OCI-LY1 (cell line): ENCODE measurements at regions not wholly inside any gene's neighbourhood (a gene's known extent, or its start where the extent isn't known, plus 50 kb on each side); places are given as distances from the start of the nearest gene placed in this dataset.

Source experiments
- H2AFZ ChIP-seq: fragments of 200-600 bp; sonication (generic), shearing (Covaris generic); 2 replicates; pipeline ENCODE4 v1.6.0; 2014; ENCODE audit warnings: antibody characterized with exemption, mild to moderate bottlenecking, low read length
- H3F3A ChIP-seq: fragments of 200-600 bp; sonication (generic), shearing (Covaris generic); 2 replicates; pipeline ENCODE4 v1.6.0; 2014; ENCODE audit warnings: mild to moderate bottlenecking, antibody characterized with exemption, low read length, moderate library complexity; ENCODE audit not compliant: insufficient read depth
- H3K27ac ChIP-seq: fragments of 200-600 bp; sonication (generic); 2 replicates; pipeline ENCODE4 v1.5.1; 2014; ENCODE audit warnings: low read length, mixed run types, mild to moderate bottlenecking, low read depth; ENCODE audit not compliant: poor library complexity, severe bottlenecking
- H3K27me3 ChIP-seq: fragments of 200-600 bp; sonication (generic); 2 replicates; pipeline ENCODE4 v1.6.0; 2014; ENCODE audit warnings: antibody characterized with exemption, mild to moderate bottlenecking, low read length, moderate library complexity; ENCODE audit not compliant: insufficient read depth
- H3K36me3 ChIP-seq: fragments of 200-600 bp; sonication (generic); 2 replicates; pipeline ENCODE4 v1.6.1; 2014; ENCODE audit warnings: mild to moderate bottlenecking, antibody characterized with exemption, low read length, moderate library complexity, mixed read lengths; ENCODE audit not compliant: insufficient read depth
- H3K4me1 ChIP-seq: fragments of 200-600 bp; sonication (generic); 2 replicates; pipeline ENCODE4 v1.5.1; 2014; ENCODE audit warnings: mild to moderate bottlenecking, low read length, moderate library complexity; ENCODE audit not compliant: insufficient read depth, severe bottlenecking
- H3K4me2 ChIP-seq: fragments of 200-600 bp; sonication (generic), shearing (Covaris generic); 2 replicates; pipeline ENCODE4 v1.6.1; 2014; ENCODE audit warnings: low read length
- H3K4me3 ChIP-seq: fragments of 200-600 bp; sonication (generic); 2 replicates; pipeline ENCODE4 v1.5.1; 2014; ENCODE audit warnings: low read length, low read depth, mild to moderate bottlenecking, mixed read lengths; ENCODE audit not compliant: poor library complexity, severe bottlenecking
- H3K79me2 ChIP-seq: fragments of 200-600 bp; shearing (Covaris generic); 2 replicates; pipeline ENCODE4 v1.6.1; 2016; ENCODE audit warnings: mixed run types, low read length, mixed read lengths; ENCODE audit not compliant: insufficient read depth
- H3K9ac ChIP-seq: fragments of 200-600 bp; sonication (generic), shearing (Covaris generic); 2 replicates; pipeline ENCODE4 v1.6.1; 2014; ENCODE audit warnings: mild to moderate bottlenecking, low read length, mixed read lengths
- H3K9me2 ChIP-seq: fragments of 200-600 bp; sonication (generic), shearing (Covaris generic); 2 replicates; pipeline ENCODE4 v1.6.1; 2014; ENCODE audit warnings: low read depth, mild to moderate bottlenecking, low read length, mixed read lengths
- H3K9me3 ChIP-seq: fragments of 200-600 bp; shearing (Covaris generic); 2 replicates; pipeline ENCODE4 v1.6.1; 2014; ENCODE audit warnings: low read length, mixed read lengths
- H4K20me1 ChIP-seq: fragments of 200-600 bp; sonication (generic), shearing (Covaris generic); 2 replicates; pipeline ENCODE4 v1.6.0; 2016; ENCODE audit warnings: mild to moderate bottlenecking, low read length; ENCODE audit not compliant: insufficient read depth
- CTCF ChIP-seq: fragments of 200-600 bp; sonication (generic), shearing (Covaris generic); IDR thresholded peaks from 2 replicates; pipeline ENCODE4 v1.5.1; 2017; ENCODE audit warnings: mild to moderate bottlenecking, antibody characterized with exemption, low read length, moderate library complexity, mixed read lengths
- EZH2 ChIP-seq: fragments of 200-600 bp; sonication (generic), shearing (Covaris generic); IDR thresholded peaks from 2 replicates; pipeline ENCODE4 v1.8.0; 2017; ENCODE audit warnings: borderline replicate concordance, mixed run types, mild to moderate bottlenecking, antibody characterized with exemption, low read length, moderate library complexity, mixed read lengths

DNA sequence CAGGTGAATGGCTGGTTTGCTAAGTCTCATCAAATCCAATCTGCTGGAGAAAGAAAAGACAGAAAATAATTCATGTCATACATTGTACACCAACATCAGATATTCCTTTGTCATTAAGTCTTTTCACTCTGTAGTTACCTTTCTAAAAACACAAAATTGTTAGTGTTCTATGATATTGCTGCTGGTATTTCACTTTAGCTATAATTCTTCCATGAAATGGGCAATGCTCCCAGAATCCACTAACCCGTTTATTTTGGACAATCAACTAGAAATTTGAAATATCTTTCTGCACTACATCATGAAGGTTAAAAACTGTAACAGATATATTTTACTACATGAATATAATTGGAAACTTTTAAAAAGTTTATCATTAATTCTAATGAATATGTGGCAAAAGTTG lies 181.3 kb downstream of the C7orf25 start:
- Histone ChIP-seq H4K20me1 (no peaks in the 10 kb centered on the region), H3K4me1 (no peaks in the 10 kb centered on the region), H3K27ac (no peak overlapping the region), H3K9ac (no peak overlapping the region), H3K4me3 (no peak overlapping the region), H3K27me3 (no peaks in the 10 kb centered on the region), H3K79me2 (no peaks in the 10 kb centered on the region), H3K36me3 (no peaks in the 10 kb centered on the region), H3K9me3 (no peaks in the 10 kb centered on the region), H3K4me2 (no peak overlapping the region), H3F3A (no peaks in the 10 kb centered on the region), H2AFZ (no peak overlapping the region), H3K9me2 (no peaks in the 10 kb centered on the region)
- TF ChIP-seq EZH2 (no peak), CTCF (no peak)

DNA sequence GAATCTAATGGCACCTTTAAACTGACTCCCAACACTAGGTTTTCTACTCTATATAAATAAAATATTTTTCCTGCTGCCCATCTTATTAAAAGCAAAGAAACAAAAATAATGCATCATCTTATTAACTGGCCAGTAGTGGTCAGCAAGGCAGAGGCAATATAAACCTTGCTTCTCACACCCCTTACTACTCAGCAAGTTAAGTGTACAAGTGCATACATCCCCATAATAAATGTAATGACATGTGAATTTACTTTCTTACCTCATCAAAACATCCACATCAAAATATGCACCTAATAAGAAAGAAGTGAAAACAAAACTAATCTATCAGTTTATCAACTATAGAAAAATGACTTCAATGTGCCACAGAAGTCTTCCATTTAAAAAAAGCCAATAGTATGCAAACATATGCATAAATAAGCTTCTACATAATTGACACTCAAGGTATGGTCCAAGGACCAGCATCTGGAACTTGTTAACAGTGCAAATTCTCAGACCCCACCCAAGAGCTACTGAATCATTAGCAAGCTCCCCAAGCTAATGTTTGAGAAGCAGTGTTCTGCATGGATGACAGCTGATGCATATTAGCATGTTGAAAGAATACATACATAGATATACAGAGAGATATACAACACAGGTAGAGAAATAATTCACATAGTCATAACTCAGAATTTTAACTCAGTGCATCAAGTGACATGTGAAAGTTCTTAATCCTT lies 182.7 kb downstream of the C7orf25 start:
- no peaks in the 10 kb centered on the region for H3K9me3 ChIP-seq
- no peaks in the 10 kb centered on the region for H3K79me2 ChIP-seq
- H2AFZ ChIP-seq = no peak overlapping the region
- H3K9me2 ChIP-seq = no peaks in the 10 kb centered on the region
- H3K4me2 ChIP-seq = no peak overlapping the region
- no peak overlapping the region for H3K27ac ChIP-seq
- H3F3A ChIP-seq = no peaks in the 10 kb centered on the region
- H3K36me3 ChIP-seq = no peaks in the 10 kb centered on the region
- no peaks in the 10 kb centered on the region for H3K4me1 ChIP-seq
- H4K20me1 ChIP-seq = no peaks in the 10 kb centered on the region
- no peak for TF ChIP-seq EZH2
- TF ChIP-seq CTCF = no peak
- no peaks in the 10 kb centered on the region for H3K27me3 ChIP-seq
- H3K9ac ChIP-seq = no peak overlapping the region
- H3K4me3 ChIP-seq = no peak overlapping the region

- Histone ChIP-seq H3K9me2 (no peaks in the 10 kb centered on the region), H2AFZ (no peak overlapping the region), H3F3A (no peaks in the 10 kb centered on the region), H3K4me2 (no peak overlapping the region), H3K27ac (no peak overlapping the region), H3K9me3 (no peaks in the 10 kb centered on the region), H3K79me2 (no peaks in the 10 kb centered on the region), H4K20me1 (no peaks in the 10 kb centered on the region), H3K9ac (no peak overlapping the region), H3K27me3 (no peaks in the 10 kb centered on the region), H3K4me3 (no peak overlapping the region), H3K36me3 (no peaks in the 10 kb centered on the region), H3K4me1 (no peaks in the 10 kb centered on the region)
- TF ChIP-seq CTCF = no peak
- no peak for TF ChIP-seq EZH2
Measured at GRCh38 chr7:42727451-42727850, 184.4 kb downstream of the C7orf25 start.
